ENCODE measurements at regions not wholly inside any gene's neighbourhood (a gene's known extent, or its start where the extent isn't known, plus 50 kb on each side); places are given as distances from the start of the nearest gene placed in this dataset.

DNA sequence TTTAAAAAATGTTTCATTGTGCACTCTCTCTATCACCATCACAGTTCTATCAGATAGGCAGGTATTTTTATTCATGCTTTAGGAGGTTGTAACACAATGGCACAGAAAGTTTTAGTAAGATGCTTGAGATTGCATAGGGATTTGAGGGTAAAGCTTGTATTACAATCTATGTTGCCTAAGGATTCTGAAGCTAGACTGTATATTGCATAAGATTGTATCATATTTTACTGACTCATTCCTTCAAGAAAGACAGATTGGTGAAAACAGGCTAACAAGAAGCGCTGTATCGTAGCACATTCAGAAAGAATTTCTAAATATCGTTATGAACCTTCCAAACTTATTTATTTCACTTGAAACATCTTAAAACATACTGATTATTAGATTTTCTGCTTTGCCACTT lies 577.7 kb downstream of the EBF1 start:
- Histone ChIP-seq H3K27me3 (no peaks in the 10 kb centered on the region), H3K27ac (no peak overlapping the region), H3K9me3 (no peaks in the 10 kb centered on the region), H3K36me3 (no peaks in the 10 kb centered on the region), H3K4me3 (no peak overlapping the region), H3K4me1 (no peaks in the 10 kb centered on the region)
- DNase-seq (no peak), ATAC-seq (ENCODE audit: low FRiP score in 2 of 2) (peak in 1 of 2 donors; percentile 60)
- TF ChIP-seq POLR2A (IDR thresholded peaks at IDR 0.05): no peak
- TF ChIP-seq POLR2AphosphoS5 (IDR thresholded peaks at IDR 0.05): no peak
- TF ChIP-seq EP300 (IDR thresholded peaks at IDR 0.05): no peak
- TF ChIP-seq, protein P1, sequence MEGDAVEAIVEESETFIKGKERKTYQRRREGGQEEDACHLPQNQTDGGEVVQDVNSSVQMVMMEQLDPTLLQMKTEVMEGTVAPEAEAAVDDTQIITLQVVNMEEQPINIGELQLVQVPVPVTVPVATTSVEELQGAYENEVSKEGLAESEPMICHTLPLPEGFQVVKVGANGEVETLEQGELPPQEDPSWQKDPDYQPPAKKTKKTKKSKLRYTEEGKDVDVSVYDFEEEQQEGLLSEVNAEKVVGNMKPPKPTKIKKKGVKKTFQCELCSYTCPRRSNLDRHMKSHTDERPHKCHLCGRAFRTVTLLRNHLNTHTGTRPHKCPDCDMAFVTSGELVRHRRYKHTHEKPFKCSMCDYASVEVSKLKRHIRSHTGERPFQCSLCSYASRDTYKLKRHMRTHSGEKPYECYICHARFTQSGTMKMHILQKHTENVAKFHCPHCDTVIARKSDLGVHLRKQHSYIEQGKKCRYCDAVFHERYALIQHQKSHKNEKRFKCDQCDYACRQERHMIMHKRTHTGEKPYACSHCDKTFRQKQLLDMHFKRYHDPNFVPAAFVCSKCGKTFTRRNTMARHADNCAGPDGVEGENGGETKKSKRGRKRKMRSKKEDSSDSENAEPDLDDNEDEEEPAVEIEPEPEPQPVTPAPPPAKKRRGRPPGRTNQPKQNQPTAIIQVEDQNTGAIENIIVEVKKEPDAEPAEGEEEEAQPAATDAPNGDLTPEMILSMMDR (IDR thresholded peaks at IDR 0.05): no peak
- 77 to 89% methylated on average over 3 of the region's 3 CpGs for WGBS, 2 donors

DNA sequence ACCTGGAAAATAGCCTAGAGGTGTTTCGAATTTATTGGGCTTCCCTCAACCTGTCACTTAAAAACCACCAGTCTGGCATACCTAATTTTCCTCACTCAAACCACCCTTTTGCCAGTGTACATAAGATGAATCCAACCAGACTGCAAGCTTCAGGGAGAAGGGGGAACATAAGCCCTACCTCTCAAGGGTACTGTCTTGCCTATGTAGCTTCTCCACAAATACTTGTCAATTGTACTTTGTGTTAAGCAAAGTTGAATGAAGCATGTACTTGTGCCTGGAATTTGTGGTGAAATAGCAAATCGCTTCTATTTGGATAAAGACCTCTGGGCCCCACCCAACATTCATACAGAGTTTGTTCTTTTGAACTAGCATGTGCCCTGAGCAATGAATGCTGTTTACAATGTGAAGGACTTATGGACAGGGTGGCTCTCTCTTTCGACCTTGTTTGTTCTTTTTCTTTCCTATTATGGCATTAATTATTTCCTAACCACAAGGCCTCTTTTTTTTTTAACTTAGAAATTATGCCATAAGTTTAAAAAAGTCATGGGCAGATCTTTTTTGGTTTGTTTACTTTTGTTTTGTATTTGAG lies 580.2 kb downstream of the EBF1 start:
- DNase-seq (peak in 1 of 2 donors; percentile 21), ATAC-seq (ENCODE audit: low FRiP score in 2 of 2) (peak in 1 of 2 donors; percentile 43)
- WGBS, 2 donors: 55 to 61% methylated on average over 3 of the region's 3 CpGs
- Histone ChIP-seq H3K27me3 (no peaks in the 10 kb centered on the region), H3K27ac (no peak overlapping the region), H3K4me1 (no peaks in the 10 kb centered on the region), H3K4me3 (no peak overlapping the region), H3K9me3 (no peaks in the 10 kb centered on the region), H3K36me3 (no peaks in the 10 kb centered on the region)
- TF ChIP-seq, protein P1 (IDR thresholded peaks at IDR 0.05): no peak
- TF ChIP-seq EP300 (IDR thresholded peaks at IDR 0.05) (no peak), POLR2AphosphoS5 (IDR thresholded peaks at IDR 0.05) (no peak), POLR2A (IDR thresholded peaks at IDR 0.05) (no peak)

DNA sequence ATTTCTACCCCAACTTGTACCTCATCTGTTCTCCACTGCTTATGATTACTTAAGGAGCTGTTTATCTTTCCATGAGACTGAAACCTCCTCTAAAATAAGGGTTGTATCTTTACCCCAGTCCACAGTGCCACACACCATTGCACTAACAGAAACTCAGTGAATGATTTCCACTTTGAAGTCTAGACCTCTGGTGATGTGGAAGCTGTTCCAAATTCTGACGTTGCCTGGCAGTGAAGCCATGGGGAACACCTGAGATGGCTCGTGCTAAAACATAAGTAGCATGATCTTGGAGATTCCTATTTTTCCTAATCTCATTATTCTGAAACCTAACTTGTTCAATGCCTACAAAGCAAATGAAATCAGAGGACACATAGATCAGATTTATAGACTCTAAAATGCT lies 583.2 kb downstream of the EBF1 start:
- ATAC-seq (ENCODE audit: low FRiP score in 2 of 2) (no peak), DNase-seq (no peak)
- no peak overlapping the region for H3K4me3 ChIP-seq
- no peaks in the 10 kb centered on the region for H3K9me3 ChIP-seq
- no peak overlapping the region for H3K27ac ChIP-seq
- TF ChIP-seq, protein P1 (IDR thresholded peaks at IDR 0.05): no peak
- TF ChIP-seq POLR2A (IDR thresholded peaks at IDR 0.05) (no peak), EP300 (IDR thresholded peaks at IDR 0.05) (no peak), POLR2AphosphoS5 (IDR thresholded peaks at IDR 0.05) (no peak)
- H3K27me3 ChIP-seq: no peaks in the 10 kb centered on the region
- H3K36me3 ChIP-seq: no peaks in the 10 kb centered on the region
- WGBS, 2 donors: 73 to 83% methylated on average over 2 of the region's 2 CpGs
- H3K4me1 ChIP-seq: no peaks in the 10 kb centered on the region

DNA sequence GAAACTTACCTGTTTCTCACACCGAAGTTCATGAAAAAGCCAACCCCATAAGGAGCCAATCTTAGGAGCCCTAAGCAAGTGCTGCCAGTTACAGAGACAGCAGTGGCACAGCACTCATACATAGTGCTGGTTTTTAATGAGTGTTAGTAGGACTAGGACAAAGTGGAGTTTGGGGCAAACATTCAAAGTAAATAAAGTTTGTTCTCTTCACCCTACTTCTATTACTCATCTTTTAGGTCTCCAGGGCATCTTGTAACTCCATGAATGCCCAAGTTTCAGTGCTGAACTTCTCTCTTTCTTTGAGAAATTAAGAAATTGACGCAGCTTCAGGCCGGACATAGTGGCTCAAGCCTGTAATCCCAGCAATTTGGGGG lies 584.7 kb downstream of the EBF1 start:
- 94 to 100% methylated on average over 3 of the region's 3 CpGs for WGBS, 2 donors
- Histone ChIP-seq H3K27ac (no peak overlapping the region), H3K36me3 (no peaks in the 10 kb centered on the region), H3K4me1 (no peaks in the 10 kb centered on the region), H3K9me3 (no peaks in the 10 kb centered on the region), H3K27me3 (no peaks in the 10 kb centered on the region), H3K4me3 (no peak overlapping the region)
- ATAC-seq (ENCODE audit: low FRiP score in 2 of 2) (no peak), DNase-seq (no peak)
- TF ChIP-seq, protein P1 (IDR thresholded peaks at IDR 0.05): no peak
- TF ChIP-seq EP300 (IDR thresholded peaks at IDR 0.05): no peak
- no peak for TF ChIP-seq POLR2AphosphoS5 (IDR thresholded peaks at IDR 0.05)
- TF ChIP-seq POLR2A (IDR thresholded peaks at IDR 0.05): no peak

DNA sequence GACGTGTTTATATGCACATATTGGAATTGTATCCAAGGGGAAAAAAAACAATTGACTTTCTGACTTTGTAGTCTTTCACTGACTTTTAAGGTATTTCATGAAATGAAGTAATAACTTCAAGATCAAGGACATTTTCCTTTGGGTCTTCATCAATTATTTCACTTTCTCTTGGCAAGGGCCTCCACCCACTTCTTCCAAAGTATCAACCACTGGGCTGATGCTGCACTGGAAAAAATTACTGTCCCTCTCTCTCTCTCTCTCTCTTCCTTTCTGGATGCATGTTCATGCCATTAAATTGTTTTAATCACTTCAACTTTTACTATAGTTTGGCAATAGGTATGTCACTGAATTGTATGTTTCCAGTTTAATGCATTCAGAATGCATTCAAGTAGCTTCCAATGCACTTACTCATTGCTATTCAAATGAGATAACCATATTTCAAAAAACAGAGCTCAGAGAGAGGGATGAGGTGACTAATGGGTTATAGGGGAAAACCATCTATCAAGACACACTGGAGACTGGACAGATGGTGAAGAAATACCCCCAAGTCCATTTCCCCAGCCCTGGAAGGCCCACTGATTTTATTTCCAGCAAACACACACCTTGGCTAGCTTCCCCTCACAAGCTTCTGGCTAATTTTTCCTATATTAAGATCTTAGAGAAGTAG lies 585.3 kb downstream of the EBF1 start:
- no peaks in the 10 kb centered on the region for H3K9me3 ChIP-seq
- peak in 1 of 2 donors; percentile 56 for ATAC-seq (ENCODE audit: low FRiP score in 2 of 2)
- no peak overlapping the region for H3K27ac ChIP-seq
- no peak overlapping the region for H3K4me3 ChIP-seq
- 58 to 64% methylated on average over 1 of the region's 1 CpG for WGBS, 2 donors
- H3K4me1 ChIP-seq: no peaks in the 10 kb centered on the region
- H3K27me3 ChIP-seq: no peaks in the 10 kb centered on the region
- no peaks in the 10 kb centered on the region for H3K36me3 ChIP-seq
- DNase-seq: no peak
- no peak for TF ChIP-seq EP300 (IDR thresholded peaks at IDR 0.05)
- TF ChIP-seq, protein P1 (IDR thresholded peaks at IDR 0.05): no peak
- no peak for TF ChIP-seq POLR2A (IDR thresholded peaks at IDR 0.05)
- no peak for TF ChIP-seq POLR2AphosphoS5 (IDR thresholded peaks at IDR 0.05)
